Neural cell (in vitro differentiated cells): ENCODE measurements at regions not wholly inside any gene's neighbourhood (a gene's known extent, or its start where the extent isn't known, plus 50 kb on each side); places are given as distances from the start of the nearest gene placed in this dataset.

Experiments
- H2AFZ ChIP-seq: fragments of 200-600, 300-800 bp; sonication (generic), shearing (Covaris generic); 2 replicates; pipeline ENCODE4 v1.6.0; 2014; ENCODE audit warnings: low read depth, mild to moderate bottlenecking, antibody characterized with exemption, low read length, moderate library complexity
- H3F3A ChIP-seq: fragments of 200-600 bp; shearing (Covaris generic); 2 replicates; pipeline ENCODE4 v1.6.1; 2016; ENCODE audit warnings: mild to moderate bottlenecking, moderate library complexity, mixed read lengths, antibody characterized with exemption, low read length; ENCODE audit not compliant: insufficient read depth, poor library complexity, severe bottlenecking
- H3K27ac ChIP-seq: fragments of 200-600, 300-800 bp; sonication (generic), shearing (Covaris generic); 2 replicates; pipeline ENCODE4 v1.5.1; 2014; ENCODE audit warnings: mild to moderate bottlenecking, low read length, moderate library complexity
- H3K27me3 ChIP-seq: fragments of 300-800, 200-600 bp; sonication (generic), shearing (Covaris generic); 2 replicates; pipeline ENCODE4 v1.6.0; 2014; ENCODE audit warnings: mild to moderate bottlenecking, low read depth, low read length, moderate library complexity; ENCODE audit not compliant: insufficient read depth
- H3K36me3 ChIP-seq: fragments of 300-800, 200-600 bp; sonication (generic), shearing (Covaris generic); 2 replicates; pipeline ENCODE4 v1.5.1; 2014; ENCODE audit warnings: mild to moderate bottlenecking, antibody characterized with exemption, low read length, moderate library complexity; ENCODE audit not compliant: insufficient read depth
- H3K4me2 ChIP-seq: fragments of 300-800, 200-600 bp; sonication (generic), shearing (Covaris generic); 2 replicates; pipeline ENCODE4 v1.6.0; 2014; ENCODE audit warnings: mild to moderate bottlenecking, low read length
- H3K4me3 ChIP-seq: fragments of 300-800, 200-600 bp; sonication (generic), shearing (Covaris generic); 2 replicates; pipeline ENCODE4 v1.5.1; 2014; ENCODE audit warnings: mild to moderate bottlenecking, low read length, moderate library complexity
- H3K79me2 ChIP-seq: fragments of 200-600 bp; shearing (Covaris generic); replicated peaks from 2 replicates; pipeline ENCODE4 v1.6.0; 2014; ENCODE audit warnings: mild to moderate bottlenecking, low read length, moderate library complexity; ENCODE audit not compliant: insufficient read depth
- H3K9ac ChIP-seq: fragments of 300-800, 200-600 bp; sonication (generic), shearing (Covaris generic); 2 replicates; pipeline ENCODE4 v1.6.1; 2016; ENCODE audit warnings: mild to moderate bottlenecking, low read length, mixed read lengths
- H3K9me2 ChIP-seq: fragments of 200-600 bp; shearing (Covaris generic); 2 replicates; pipeline ENCODE4 v1.6.1; 2016; ENCODE audit warnings: mild to moderate bottlenecking, low read length, mixed read lengths; ENCODE audit not compliant: insufficient read depth
- H3K9me3 ChIP-seq: fragments of 200-600, 300-800 bp; sonication (generic), shearing (Covaris generic); 2 replicates; pipeline ENCODE4 v1.6.1; 2016; ENCODE audit warnings: mild to moderate bottlenecking, mixed run types, low read length, moderate library complexity, mixed read lengths
- H4K20me1 ChIP-seq: fragments of 200-600 bp; shearing (Covaris generic); 2 replicates; pipeline ENCODE4 v1.6.1; 2016; ENCODE audit warnings: mild to moderate bottlenecking, mixed run types; ENCODE audit not compliant: insufficient read depth
- CTCF ChIP-seq: fragments of 450-650 bp; IDR thresholded peaks from 2 replicates; pipeline ENCODE4 v1.5.1; 2014; ENCODE audit warnings: antibody characterized with exemption, mild to moderate bottlenecking, moderate library complexity; ENCODE audit not compliant: poor library complexity, severe bottlenecking
- EP300 ChIP-seq: fragments of 450-650 bp; conservative IDR thresholded peaks from 2 replicates; pipeline ENCODE4 v1.6.1; 2014; ENCODE audit warnings: antibody characterized with exemption, mild to moderate bottlenecking, moderate library complexity; ENCODE audit not compliant: poor library complexity, severe bottlenecking
- EZH2 ChIP-seq: fragments of 200-600, 300-800 bp; shearing (Covaris generic), sonication (generic); IDR thresholded peaks from 2 replicates; pipeline ENCODE4 v1.6.1; 2014; ENCODE audit warnings: antibody characterized with exemption, low read length, borderline replicate concordance, mild to moderate bottlenecking; ENCODE audit not compliant: insufficient read depth, poor library complexity, severe bottlenecking
- MXI1 ChIP-seq: fragments of 450-650 bp; conservative IDR thresholded peaks from 2 replicates; pipeline ENCODE4 v1.6.1; 2014; ENCODE audit warnings: antibody characterized with exemption, mild to moderate bottlenecking; ENCODE audit not compliant: poor library complexity, severe bottlenecking
- POLR2AphosphoS5 ChIP-seq: IDR thresholded peaks from 2 replicates; pipeline ENCODE4 v1.6.1; 2012
- RAD21 ChIP-seq: fragments of 450-650 bp; conservative IDR thresholded peaks from 2 replicates; pipeline ENCODE4 v1.6.1; 2014; ENCODE audit warnings: antibody characterized with exemption, mild to moderate bottlenecking, moderate library complexity
- REST ChIP-seq: IDR thresholded peaks from 2 replicates; pipeline ENCODE4 v1.6.1; 2012; ENCODE audit warnings: borderline replicate concordance
- SMC3 ChIP-seq: fragments of 450-650 bp; conservative IDR thresholded peaks from 2 replicates; pipeline ENCODE4 v1.6.1; 2014; ENCODE audit warnings: antibody characterized with exemption, mild to moderate bottlenecking, moderate library complexity; ENCODE audit not compliant: poor library complexity
- TAF1 ChIP-seq: IDR thresholded peaks from 2 replicates; pipeline ENCODE4 v1.6.1; 2012; ENCODE audit warnings: low read depth

GRCh38 chr9:26418480-26418879 lies 474.1 kb downstream of the CAAP1 start:
- Histone ChIP-seq H3F3A (no peaks in the 10 kb centered on the region), H3K4me2 (no peak overlapping the region), H3K4me3 (no peak overlapping the region), H4K20me1 (no peaks in the 10 kb centered on the region), H3K27ac (no peak overlapping the region), H3K9ac (no peak overlapping the region), H3K9me3 (no peaks in the 10 kb centered on the region), H3K36me3 (no peaks in the 10 kb centered on the region), H2AFZ (no peak overlapping the region), H3K27me3 (no peaks in the 10 kb centered on the region), H3K9me2 (no peaks in the 10 kb centered on the region), H3K79me2 (no peaks in the 10 kb centered on the region)
- no peak for TF ChIP-seq RAD21
- no peak for TF ChIP-seq REST

GRCh38 chr9:26415528-26415927 lies 477.1 kb downstream of the CAAP1 start:
- Histone ChIP-seq H2AFZ (no peak overlapping the region), H3K36me3 (no peaks in the 10 kb centered on the region), H3K9ac (no peak overlapping the region), H3K4me3 (no peak overlapping the region), H3K27me3 (no peaks in the 10 kb centered on the region), H3K9me2 (no peaks in the 10 kb centered on the region), H4K20me1 (no peaks in the 10 kb centered on the region), H3K9me3 (no peaks in the 10 kb centered on the region), H3K79me2 (no peaks in the 10 kb centered on the region), H3F3A (no peaks in the 10 kb centered on the region), H3K4me2 (no peak overlapping the region), H3K27ac (no peak overlapping the region)
- TF ChIP-seq EZH2 (no peak), EP300 (no peak), TAF1 (no peak), REST (no peak), POLR2AphosphoS5 (no peak), MXI1 (no peak), RAD21 (no peak), CTCF (no peak), SMC3 (no peak)
